RKO (cell line): ENCODE measurements at regions not wholly inside any gene's neighbourhood (a gene's known extent, or its start where the extent isn't known, plus 50 kb on each side); places are given as distances from the start of the nearest gene placed in this dataset.

Experiments used
- DNase-seq: peaks from one replicate; pipeline ENCODE4 v3.0.0-alpha.2; 2016; ENCODE audit warnings: low spot score

- DNase-seq, result no peak
These were observed 192.5 kb downstream of the FOXD2 start for GRCh38 chr1:47630346-47630745.

- DNase-seq, result no peak
These were observed 193.7 kb downstream of the FOXD2 start for GRCh38 chr1:47631411-47631995.

GRCh38 chr1:47635111-47635510, 197.3 kb downstream of the FOXD2 start:
- DNase-seq, result no peak

- DNase-seq, result peak; percentile 7
These were observed 197.8 kb downstream of the FOXD2 start for GRCh38 chr1:47635597-47635996.

- DNase-seq, result no peak
These were observed 199.4 kb downstream of the FOXD2 start for GRCh38 chr1:47637111-47637685.

- no peak for DNase-seq
These were observed 200.4 kb downstream of the FOXD2 start for GRCh38 chr1:47638240-47638639.

- DNase-seq, result no peak
These were observed 200.9 kb downstream of the FOXD2 start for GRCh38 chr1:47638713-47639112.

- no peak for DNase-seq
These were observed 205.7 kb downstream of the FOXD2 start for GRCh38 chr1:47643306-47644211.

- no peak for DNase-seq
These were observed 206.3 kb downstream of the FOXD2 start for GRCh38 chr1:47644212-47644573.

GRCh38 chr1:47645151-47645550, 207.3 kb downstream of the FOXD2 start:
- DNase-seq, result no peak

- DNase-seq, result no peak
These were observed 208.8 kb downstream of the FOXD2 start for GRCh38 chr1:47646676-47647075.

GRCh38 chr1:47647327-47647845, 209.5 kb downstream of the FOXD2 start:
- DNase-seq, result no peak

GRCh38 chr1:47650205-47650604, 212.4 kb downstream of the FOXD2 start:
- peak; percentile 98 for DNase-seq

- DNase-seq, result no peak
These were observed 212.8 kb downstream of the FOXD2 start for GRCh38 chr1:47650611-47651010.

GRCh38 chr1:47651311-47652089, 213.7 kb downstream of the FOXD2 start:
- no peak for DNase-seq

- DNase-seq, result no peak
These were observed 217.9 kb downstream of the FOXD2 start for GRCh38 chr1:47655521-47656300.

- no peak for DNase-seq
These were observed 219.2 kb downstream of the FOXD2 start for GRCh38 chr1:47656719-47657685.

- no peak for DNase-seq
These were observed 220.5 kb downstream of the FOXD2 start for GRCh38 chr1:47658161-47658920.

GRCh38 chr1:47659146-47659545, 221.3 kb downstream of the FOXD2 start:
- DNase-seq, result no peak
